SH-SY5Y (cell line): ENCODE measurements at regions not wholly inside any gene's neighbourhood (a gene's known extent, or its start where the extent isn't known, plus 50 kb on each side); places are given as distances from the start of the nearest gene placed in this dataset.

Experiments used
- GATA2 ChIP-seq: IDR thresholded peaks from 2 replicates; pipeline ENCODE4 v1.6.1; 2011; ENCODE audit warnings: mild to moderate bottlenecking, low read depth, low read length
- GATA3 ChIP-seq: IDR thresholded peaks from 2 replicates; pipeline ENCODE4 v1.6.1; 2011; ENCODE audit warnings: low read depth, mild to moderate bottlenecking, low read length, moderate library complexity

DNA sequence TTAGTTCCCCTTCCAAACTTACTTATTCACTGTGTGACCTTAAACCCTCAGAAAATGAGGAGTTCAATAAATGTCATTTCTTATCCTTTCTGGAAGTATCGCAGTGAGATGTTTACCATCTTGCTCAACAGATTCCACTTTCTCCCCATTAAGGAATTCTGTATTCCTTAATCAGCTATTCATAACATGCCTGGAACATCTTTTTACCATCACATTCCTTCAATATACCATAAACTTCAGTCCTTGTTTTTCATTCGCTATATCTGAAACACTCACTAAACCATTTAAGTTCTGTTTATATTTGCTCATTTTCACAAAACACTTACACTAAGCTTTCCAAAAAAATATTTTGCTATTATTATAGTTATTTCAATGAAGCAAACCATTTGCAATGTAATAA is 1158.6 kb downstream of the CDH12 start:
- TF ChIP-seq GATA2 (no peak), GATA3 (no peak)

DNA sequence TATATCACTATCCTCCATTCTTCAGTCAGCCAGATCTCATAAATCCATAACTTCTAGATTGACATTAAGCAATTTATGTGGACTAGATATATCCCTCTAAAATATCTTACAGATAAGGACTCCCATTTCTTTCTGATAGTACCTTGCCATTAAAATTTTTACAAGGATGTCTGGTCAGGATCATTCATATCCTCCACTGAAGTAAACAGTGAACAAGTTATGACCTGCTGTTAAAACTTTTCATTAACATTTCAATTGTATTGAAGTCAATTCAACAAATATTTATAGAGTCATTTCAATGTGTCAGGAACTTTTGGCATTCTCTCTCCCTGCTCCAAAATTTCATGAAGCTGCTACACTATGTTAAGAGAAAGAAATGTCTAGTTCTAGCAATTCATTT is 1159.6 kb downstream of the CDH12 start:
- TF ChIP-seq GATA3, result no peak
- TF ChIP-seq GATA2, result no peak

DNA sequence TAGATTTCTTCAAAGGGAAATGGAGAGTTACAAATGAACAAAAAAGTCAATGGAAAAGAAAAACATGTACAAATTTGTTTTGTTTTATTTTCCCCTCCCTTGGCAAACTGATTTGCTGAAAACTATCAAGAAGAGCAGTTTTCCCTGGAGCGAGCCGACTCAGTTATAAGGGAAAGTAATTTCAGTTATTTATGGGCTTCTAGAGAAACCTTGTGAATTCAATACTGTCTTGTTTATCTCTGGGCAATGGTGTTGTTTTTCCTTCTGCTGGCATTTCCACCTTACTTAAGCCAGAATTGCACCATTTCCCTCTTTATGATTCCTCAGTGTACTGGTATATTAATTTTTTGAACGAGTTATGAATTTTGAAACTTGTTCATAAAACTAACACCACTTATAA is 1163.6 kb downstream of the CDH12 start:
- TF ChIP-seq GATA3 (no peak), GATA2 (no peak)

DNA sequence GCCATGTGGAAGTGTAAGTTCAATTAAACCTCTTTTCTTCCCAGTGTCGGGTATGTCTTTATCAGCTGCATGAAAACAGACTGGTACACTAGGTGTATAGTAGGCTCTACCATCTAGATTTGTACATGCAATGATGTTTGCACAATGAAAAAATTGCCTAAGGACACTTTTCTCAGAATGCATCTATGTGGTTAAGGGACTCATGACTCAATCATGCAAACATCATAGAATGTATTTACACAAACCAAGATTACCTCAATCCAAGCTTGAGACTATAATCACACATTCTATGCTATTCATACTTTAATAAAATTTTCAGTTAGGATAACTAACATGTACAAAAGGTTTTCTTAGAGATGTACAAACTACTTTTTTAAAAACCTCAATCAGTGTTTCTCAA is 1164.5 kb downstream of the CDH12 start:
- TF ChIP-seq GATA2, result no peak
- TF ChIP-seq GATA3, result no peak

DNA sequence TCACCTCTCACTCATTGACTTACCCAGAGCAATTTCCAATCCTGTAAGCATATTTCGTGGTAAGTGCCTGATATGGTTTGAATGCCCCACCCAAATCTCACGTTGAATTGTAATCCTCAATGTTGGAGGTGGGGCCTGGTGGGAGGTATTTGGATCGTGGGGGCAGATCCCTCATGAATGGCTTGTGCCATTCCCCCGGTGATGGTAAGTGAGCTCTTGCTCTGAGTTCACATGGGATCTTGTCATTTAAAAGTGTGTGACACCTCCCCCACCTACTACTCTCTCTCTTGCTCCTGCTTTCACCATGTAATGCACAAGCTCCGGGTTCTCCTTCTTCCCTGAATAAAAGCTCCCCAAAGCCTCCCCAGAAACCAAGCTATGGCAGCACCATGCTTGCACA is 1165.5 kb downstream of the CDH12 start:
- no peak for TF ChIP-seq GATA3
- TF ChIP-seq GATA2, result no peak

DNA sequence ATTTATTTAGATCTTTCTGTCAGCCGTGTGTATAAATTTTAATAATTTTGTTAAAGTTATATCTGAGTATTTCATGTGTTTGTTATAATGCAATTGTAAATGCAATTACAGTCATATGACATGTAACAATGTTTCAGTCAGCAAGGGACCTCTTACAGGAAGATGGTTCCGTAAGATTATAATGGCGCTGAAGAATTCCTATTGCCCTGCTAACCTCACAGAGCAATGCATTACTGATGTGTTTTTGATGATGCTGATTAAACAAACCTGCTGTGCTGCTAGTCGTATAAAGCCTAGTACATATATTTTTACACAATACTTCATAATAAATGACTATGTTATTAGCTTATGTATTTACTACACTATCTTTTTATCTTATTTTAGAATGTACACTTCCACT is 1166.4 kb downstream of the CDH12 start:
- TF ChIP-seq GATA3, result no peak
- no peak for TF ChIP-seq GATA2

DNA sequence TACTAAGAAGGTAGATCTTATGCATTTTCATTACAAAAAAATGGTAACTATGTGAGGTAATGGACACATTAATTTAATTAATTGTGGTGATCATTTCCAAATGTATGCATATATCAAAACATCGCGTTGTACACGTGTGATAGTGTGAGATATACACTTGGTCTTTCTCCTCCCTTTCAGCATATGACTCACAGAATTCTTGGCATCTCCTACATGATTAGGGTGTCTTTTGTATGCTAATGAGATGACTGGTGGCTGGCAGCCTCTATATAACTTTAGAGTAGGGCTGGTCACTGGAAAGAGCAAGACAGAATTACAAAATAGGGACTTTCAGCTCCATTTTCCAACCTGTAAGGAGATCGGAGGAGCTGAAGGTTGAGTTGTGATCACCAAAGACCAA is 1167.6 kb downstream of the CDH12 start:
- TF ChIP-seq GATA2, result no peak
- TF ChIP-seq GATA3, result no peak

DNA sequence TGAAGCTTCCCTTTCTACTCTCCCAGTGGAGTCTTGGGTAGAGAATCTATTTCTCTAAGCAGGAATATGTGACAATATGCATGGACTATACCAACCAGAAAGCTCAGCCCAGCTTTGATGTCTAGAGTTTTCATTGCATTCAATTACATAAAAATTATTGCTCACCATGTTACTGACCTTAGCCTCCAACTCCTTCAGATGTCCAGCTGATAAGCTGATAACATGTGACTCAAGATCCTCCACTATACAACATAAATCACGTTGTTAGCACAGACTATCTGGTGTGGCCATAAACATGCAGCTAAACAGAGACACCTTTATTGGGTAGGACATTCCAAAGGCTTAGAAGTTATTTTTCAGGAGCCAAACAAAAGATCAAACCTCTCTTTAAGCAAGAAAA is 1168.2 kb downstream of the CDH12 start:
- no peak for TF ChIP-seq GATA3
- TF ChIP-seq GATA2, result no peak

DNA sequence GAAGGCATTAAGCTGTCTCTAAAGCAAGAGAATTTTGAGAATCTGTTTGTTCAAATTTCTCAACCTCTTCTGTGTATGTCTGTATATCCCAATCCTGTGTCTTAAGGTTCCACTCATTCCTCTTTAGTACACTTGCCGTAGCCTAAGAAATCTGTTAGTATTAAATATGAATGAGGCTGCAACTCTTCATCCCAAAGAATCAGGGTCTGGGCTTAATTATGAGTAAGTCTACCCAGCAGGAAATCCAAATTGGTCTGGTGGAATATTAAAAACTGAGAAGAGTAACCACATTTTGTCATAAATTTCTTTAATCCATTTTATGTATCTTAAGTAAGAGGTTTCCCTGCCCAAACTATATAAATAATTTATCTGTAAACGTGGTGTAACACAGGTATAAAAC is 1171.2 kb downstream of the CDH12 start:
- no peak for TF ChIP-seq GATA3
- no peak for TF ChIP-seq GATA2

DNA sequence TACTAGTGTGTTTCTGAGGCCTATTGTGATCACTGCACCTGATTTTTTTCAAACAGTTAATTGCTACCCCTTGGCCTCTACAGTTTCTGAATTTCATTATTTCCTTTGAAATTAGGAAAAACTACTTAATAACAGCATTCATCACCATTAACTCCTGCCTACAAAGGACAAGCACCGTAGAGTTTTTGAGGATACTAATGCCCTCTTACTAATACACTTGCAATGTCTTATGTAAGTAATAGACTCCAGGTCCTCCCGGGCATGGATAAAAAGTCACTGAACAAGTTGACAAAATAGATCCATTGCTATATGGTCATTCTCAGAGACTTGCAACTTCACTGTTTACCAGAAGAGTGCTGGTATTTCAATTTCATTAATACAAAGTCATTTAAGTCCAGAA is 1172.5 kb downstream of the CDH12 start:
- TF ChIP-seq GATA3 (no peak), GATA2 (no peak)

DNA sequence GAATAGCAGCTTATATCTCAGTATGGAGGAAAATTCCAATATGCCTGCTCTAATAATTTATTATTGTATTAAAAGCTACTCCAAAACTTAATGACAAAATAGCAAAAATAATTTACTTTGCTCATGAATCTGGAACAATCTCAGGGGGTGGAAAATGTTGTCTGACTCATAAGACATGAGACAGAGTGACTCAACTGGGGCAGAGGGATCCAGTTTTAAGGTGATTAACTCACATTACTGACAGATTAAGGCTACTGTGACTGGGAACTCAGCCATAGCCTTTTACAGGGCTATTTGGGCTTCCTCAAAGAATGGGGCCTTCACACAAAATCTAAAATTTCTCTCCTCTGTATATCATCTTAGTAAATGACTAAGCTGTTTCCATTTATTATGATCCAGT is 1172.9 kb downstream of the CDH12 start:
- TF ChIP-seq GATA3, result no peak
- no peak for TF ChIP-seq GATA2

DNA sequence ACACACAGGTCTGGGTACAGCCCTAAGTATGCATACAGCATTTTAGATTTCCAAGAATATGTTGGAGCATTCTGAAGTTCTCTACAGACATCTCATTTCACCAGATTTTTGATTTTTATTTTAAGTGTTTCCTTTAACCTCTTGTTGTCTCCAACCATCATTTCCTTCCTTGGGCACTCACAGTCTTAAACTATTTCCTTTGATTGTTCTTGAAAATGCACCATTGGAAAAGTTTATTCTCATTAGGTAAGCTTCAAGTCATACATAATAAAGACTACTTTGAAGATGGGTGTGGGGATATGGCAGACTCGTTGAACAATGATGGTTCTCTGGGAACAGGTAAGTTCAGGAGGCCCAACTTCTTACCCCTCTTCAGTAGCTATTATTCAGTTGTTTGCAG is 1174.6 kb downstream of the CDH12 start:
- TF ChIP-seq GATA3 (no peak), GATA2 (no peak)

DNA sequence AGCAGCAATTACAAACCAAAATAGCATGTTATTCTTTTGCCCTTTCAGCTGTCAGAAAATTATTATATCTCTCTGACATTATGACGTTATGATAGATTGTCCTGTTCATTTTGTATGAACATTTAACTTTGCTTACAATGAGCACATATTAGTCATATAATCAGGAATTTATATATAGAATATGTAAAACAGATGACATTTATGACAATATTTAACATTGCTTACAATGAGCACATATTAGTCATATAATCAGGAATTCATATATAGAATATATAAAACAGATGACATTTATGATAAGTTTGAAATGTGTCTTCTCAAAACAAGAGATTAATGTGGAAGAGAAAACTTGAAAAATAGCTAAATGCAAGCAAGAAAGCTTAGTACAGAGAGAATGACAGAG is 1180.2 kb downstream of the CDH12 start:
- TF ChIP-seq GATA2, result no peak
- no peak for TF ChIP-seq GATA3

DNA sequence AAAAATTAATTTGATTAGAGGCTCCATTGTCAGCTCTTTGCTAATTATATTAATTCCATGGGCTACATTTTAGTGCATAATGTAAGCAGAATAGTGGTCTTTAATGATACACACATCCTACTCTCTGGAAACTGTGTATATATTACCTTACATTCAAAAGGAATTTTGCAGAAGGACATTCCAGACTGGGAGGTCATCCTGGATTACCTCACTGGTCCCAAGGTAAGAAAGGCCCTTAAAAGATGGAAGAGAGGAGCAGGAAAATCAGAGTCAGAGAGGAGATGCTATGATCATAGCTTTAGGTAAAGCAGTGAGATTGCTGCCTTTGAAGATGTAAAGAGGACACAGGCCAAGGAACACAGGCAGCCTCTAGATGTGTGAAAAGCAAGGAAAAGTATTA is 1180.8 kb downstream of the CDH12 start:
- TF ChIP-seq GATA3 (no peak), GATA2 (no peak)

DNA sequence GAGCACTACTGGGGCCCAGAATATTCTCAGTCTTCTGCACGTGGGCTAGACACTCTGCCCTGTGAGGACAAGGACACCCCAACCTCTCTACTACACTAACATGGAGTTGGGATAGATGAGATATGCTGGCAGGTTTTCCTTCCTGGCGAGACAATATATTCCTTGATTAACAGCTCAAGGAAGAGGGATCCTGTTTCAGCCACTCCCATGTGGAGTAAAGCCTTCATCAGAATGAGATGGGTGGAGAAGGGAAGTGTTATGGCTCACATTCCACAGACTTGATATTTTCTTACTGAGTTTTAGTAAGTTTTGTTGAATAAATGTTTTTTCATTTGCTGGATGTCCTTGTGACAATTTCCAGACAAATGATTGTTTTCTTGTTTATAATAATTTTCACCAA is 1187.6 kb downstream of the CDH12 start:
- TF ChIP-seq GATA3, result no peak
- no peak for TF ChIP-seq GATA2

DNA sequence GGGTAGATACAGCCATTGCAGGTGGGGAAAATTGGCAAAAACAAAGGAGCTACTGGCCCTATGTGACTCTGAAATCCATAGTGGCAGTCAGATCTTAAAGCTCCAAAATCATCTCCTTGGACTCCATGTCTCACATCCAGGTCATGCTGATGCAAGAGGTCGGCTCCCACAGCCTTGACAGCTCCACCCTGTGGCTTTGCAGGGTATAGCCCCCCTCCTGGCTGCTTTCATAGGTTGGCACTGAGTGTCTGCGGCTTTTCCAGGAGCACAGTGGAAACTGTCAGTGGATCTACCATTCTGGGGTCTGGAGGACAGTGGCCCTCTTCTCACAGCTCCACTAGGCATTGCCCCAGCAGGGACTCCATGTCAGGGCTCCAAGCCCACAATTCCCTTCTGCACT is 1190.1 kb downstream of the CDH12 start:
- TF ChIP-seq GATA2 (no peak), GATA3 (no peak)
